ENCODE measurements at regions not wholly inside any gene's neighbourhood (a gene's known extent, or its start where the extent isn't known, plus 50 kb on each side); places are given as distances from the start of the nearest gene placed in this dataset.

DNA sequence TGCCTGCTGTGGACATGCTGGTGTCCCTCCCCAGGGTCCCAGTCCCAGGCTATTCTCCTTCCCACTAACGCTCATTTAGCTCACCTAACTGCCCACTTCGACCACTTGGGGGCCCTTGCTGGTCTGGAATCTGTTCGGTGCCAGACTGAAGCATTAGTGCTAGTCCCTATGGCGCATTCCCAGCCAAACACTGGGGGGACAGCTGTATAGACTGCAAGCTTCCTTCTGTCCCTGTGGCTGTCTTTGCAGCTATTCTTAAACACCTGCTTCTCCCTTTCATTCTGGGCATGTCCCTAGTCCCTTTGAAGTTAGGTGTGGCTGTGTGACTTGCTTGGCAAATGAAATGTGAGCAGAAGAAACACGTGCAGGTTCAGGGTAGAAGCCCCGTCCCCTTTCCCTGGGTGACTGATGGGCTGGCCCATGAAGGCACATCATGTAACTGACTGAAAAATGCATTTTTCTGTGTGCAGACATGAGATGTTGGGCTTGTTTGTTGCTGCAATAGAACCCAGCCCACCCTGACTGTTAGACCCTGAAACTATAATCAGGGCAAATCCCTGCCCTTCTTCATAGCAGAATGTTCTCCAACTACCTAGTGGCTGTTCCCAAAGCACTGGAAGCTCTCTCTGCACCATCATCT, 134.4 kb downstream of the BARX1 start:
- TF ChIP-seq CTCF (IDR thresholded peaks at IDR 0.05; ENCODE audit: low read depth, low read length, poor library complexity, severe bottlenecking) (peak; percentile 17), EZH2phosphoT487 (IDR thresholded peaks at IDR 0.05; ENCODE audit: borderline replicate concordance, low read length) (no peak)

All from DOHH2 (cell line).